ENCODE measurements at regions not wholly inside any gene's neighbourhood (a gene's known extent, or its start where the extent isn't known, plus 50 kb on each side); places are given as distances from the start of the nearest gene placed in this dataset.
"Not testable (repeated sequence)": the region's sequence is repeated elsewhere in the genome, so short reads cannot be mapped to it uniquely, and the experiment has no call there.

DNA sequence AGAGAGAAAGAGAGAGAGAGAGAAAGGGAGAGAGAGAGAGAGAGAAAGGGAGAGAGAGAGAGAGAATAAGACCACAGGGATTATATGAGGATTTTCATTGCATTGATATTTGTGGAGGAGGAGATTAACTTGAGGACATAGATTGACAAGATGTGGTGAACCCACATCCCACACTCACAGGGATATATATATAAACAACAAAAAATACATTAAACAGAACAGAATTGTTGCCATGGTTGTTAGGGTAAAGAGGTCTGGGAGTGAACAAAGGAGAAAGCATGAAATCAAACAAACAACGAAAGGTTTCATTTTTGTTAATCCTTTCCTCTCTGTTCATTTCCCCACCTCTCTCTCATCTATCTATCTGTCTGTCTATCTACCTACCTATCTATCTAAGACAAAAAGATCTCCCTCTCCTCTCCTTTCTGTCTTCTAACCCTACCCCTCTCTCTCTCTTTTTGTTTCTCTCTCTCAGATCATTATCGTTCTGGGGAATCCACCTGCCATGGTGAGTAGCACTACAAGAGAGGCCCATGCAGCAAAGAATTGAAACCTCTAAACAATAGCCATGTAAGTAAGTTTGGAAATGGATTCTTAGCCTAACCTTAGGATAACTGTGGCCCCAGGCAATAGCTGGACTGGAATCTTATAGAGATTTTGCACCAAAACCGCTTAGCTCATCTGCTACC lies 280.9 kb downstream of the RAP2B start:
- no peak for DNase-seq (ENCODE audit: low read depth)

DNA sequence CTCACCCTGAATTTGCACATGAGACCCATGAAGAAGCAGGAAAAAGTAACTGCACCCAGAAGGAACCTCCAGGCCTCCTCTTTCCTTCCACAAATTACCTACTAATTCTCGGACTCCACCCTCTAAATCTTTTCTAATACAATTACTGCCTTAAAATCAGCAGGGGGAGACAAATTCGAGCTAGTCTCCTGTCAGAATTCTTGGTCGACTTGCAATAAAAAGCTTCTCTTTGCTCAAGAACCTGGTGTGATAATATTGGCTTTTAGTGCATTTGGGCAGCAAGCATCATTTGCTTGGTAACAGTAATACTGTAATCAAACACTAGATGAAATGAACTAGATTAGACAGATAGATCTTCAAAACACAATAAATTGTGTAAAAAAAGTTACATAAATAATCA lies 281.9 kb downstream of the RAP2B start:
- no peak for DNase-seq (ENCODE audit: low read depth)

DNA sequence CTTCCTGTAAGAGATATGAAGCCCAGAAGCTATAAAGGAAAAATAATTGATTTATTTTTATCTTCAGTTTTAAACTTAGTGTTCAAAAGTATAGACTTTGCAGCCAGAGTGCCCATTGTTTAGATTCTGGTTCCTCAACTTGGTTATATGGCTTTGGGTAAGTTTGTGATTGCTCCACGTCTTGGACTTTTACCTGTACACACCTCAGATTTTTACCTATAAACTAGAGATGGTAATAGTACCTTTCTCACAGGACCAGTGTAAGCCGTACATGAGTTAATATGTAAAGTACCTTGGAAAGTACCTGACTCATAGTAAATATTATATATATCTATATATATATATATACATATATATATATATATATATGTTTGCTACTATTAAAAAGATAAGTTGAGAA lies 283.8 kb downstream of the RAP2B start:
- no peak for DNase-seq (ENCODE audit: low read depth)

DNA sequence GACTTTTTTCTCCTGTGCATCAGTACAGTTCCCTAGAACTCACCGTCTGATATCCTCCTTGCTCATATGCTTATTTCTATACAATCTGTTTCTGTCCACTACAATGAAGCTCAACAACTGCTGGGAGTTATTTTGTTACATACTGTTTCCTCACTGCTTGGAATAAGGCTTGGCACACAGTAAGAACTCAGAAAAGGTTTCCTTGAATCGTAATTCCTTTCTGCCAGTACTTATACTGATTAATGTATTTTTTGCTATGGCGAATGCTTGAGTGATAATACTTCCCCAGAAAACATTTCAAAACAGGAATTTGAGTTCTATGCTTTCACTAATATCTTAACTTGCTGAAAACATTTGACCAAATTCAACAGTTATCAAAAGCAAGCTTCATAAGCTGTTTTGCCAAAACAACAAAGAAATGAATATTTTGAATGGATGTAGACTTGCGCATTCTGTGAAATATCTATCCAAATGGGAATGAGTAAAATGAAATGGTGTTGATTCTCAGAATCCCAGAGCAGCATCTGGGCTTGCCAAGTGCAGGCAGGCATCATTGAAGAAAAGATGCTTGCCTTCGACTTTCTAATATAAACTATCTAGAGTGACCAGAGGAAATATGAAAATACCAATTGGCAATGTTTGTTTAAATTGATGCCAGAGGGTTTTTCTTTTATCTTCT lies 286.3 kb downstream of the RAP2B start:
- no peak for DNase-seq (ENCODE audit: low read depth)

DNA sequence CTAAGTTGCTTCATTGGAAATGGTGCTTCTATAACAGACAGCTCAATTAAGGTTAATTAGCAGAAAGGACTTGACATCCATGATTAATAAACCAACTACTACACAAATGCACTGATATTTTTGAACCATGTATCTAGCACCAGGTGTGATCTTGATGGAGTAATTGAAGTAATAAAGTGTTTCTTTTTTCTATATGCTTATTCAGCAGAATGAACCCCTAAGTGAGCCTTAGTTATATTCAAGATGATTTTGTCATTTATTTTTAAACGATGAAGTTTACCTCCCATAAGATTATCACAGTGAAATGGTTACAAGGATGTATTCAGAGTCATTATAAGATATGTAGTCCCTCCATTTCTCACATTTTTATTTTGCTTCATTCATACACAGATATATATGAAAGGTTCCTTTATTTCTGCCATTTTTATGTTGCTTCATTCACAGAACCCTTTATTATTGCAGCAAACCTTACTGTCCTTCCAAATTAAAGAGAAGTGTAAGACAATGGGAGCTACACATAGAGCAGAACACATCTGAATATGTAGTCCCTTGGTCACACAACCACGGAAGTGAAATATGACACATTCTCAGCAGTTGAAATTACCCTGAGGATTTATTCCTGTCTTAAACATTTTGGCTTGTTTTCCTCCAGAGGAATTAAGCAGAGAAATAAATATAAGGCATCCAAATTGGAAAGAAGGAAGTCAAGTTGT lies 295.0 kb downstream of the RAP2B start:
- DNase-seq (ENCODE audit: low read depth) = no peak

DNA sequence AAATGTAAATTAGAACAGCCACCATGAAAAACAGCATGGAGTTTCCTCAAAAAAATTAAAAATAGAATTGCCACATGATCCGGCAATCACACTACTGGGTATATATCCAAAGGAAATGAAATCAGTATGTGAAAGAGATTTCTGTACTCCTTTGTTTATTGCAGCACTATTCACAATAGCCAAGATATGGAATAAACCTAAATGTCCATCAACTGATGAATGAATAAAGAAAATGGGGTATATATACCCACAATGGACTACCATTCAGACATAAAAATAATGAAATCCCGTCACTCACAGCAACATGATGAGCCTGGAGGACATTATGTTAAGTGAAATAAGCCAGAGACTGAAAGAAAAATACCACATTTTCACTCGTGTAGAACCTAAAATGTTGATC lies 296.9 kb downstream of the RAP2B start:
- no peak for DNase-seq (ENCODE audit: low read depth)

DNA sequence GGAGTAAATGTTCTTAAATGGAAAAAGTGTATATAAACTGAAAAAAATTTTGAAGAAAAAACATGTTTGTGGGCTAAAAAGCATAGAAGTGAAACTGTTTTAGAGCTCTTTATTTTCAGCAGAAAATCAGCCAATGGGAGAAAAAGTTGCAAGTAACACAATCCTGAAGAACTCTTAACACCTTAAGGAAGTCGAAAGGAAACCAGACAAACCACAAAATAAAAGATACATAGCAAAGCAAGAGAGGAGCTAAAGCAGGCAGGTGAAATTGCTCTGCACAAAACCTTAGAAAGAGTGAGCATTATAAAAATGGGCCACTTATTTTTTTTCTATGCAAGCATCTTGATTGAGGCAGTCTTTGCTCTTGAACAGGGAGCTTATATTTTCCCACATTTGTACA lies 300.5 kb downstream of the RAP2B start:
- no peak for DNase-seq (ENCODE audit: low read depth)

DNA sequence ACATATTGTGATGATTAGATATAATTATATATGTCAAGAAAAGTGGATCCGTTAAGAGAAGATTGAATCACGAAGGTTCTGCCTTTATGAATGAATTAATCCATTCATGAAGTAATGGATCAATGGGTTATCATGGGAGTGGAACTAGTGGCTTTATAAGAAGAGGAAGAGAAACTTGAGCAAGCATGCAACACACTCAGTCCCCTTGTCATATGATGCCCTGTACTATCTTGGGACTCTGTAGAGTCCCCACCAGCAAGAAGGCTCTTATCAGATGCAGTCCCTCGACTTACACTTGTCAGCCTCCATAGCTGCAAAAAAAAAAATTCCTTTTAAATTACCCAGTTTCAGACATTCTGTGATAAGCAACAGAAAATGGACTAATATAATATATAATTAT lies 301.9 kb downstream of the RAP2B start:
- DNase-seq (ENCODE audit: low read depth) = no peak

DNA sequence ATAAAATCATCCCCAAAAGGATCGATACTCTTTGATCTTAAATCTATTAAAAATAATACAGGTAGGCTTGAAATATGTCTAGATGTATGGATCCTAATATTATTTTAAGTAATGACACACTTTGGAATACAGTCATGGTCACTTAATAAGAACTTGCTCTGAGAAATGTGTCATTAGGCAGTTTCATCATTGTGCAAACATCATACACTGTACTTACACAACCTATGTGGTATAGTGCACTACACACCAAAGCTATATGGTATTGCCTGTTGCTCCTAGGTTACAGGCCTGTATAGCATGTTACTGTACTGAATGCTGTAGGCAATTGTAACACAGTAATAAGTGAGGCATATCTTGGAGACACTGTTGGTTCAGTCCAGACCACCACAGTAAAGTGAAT lies 307.1 kb downstream of the RAP2B start:
- DNase-seq (ENCODE audit: low read depth) = no peak

DNA sequence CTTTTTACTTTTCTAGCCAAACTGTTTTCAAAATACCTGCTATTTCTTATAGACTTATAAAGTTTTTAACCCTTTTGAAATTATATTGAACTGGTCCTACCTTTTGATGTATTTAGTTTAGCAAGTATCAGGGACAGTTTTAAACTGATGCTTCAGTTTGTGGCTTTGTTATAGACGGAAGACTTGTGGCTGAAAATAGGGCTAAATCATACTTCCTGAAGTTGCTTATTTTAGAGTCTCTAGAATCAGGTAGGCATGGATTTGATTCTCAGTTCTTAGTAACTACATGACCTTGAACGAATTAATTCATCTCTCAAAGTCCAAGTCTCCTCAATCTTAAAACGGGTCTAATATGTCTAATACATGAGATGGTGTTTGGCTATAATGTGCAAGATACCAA lies 322.8 kb downstream of the RAP2B start:
- no peak for DNase-seq (ENCODE audit: low read depth)

DNA sequence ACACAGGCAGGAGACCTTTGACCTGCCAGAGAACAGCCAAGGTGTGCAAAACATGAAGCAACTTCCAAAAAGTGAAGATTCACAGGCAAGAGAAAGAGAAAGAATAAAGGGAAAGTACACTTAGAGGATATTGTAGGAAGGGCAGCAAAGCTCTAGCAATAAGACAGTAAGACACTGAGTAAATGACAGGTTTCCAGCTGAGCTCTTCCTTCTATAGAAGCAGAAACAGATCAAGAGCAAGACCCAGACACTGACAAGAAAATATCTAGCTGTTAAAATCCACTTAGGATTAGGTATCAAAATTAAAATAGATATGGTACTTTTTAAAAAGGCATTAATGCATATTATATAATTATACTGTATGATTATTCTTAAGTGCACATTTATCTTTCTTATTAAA lies 333.4 kb downstream of the RAP2B start:
- no peak for DNase-seq (ENCODE audit: low read depth)

DNA sequence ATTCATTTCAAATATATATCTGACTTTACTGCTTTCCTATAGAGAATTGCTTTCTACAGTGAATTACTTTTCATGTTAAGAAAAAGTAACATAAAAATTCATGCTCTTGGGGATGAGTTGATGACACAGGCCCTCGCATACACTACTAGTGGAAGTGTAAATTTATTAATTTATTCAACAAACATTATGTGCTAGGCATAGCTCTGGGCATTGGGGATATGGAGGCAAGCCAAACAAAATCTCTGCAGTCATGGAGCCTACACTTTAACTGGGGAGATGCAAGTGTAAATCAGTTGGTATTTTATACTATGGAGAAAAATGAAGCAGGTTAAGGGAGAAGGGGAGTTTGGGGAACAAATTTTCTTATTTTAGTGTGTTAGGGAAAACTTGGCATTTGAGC lies 340.7 kb downstream of the RAP2B start:
- no peak for DNase-seq (ENCODE audit: low read depth)

DNA sequence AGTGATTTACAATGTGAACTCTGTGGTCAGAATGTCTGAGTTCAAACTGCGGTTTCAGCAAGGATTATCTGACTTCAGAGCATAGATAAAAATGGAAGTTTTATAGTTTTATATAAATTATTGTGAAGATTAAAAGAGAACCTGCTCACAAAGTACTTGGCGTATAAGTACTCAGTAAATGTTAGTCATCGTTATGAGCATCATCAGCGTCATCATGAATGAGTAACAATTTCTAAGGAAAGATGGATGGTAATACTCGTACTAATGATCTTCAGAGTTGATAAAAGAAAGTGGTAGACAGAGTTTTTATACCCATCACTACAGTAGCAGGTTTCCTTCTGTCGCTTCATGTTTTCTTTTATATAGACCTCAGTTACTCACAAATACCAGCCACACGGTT lies 341.8 kb downstream of the RAP2B start:
- DNase-seq (ENCODE audit: low read depth) = no peak

DNA sequence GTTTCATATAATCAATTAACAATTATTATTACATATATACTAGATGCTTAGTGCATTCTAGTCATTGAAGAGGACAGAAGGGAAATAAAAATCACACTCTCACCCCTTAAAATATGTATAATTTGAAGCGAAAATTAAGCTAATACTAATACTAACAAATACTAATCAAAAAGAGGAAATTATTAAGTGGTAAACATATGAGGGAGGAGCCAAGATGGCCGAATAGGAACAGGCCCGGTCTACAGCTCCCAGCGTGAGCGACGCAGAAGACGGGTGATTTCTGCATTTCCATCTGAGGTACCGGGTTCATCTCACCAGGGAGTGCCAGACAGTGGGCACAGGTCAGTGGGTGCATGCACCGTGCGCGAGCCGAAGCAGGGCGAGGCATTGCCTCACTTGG lies 344.2 kb downstream of the RAP2B start:
- not testable (repeated sequence) for DNase-seq (ENCODE audit: low read depth)

DNA sequence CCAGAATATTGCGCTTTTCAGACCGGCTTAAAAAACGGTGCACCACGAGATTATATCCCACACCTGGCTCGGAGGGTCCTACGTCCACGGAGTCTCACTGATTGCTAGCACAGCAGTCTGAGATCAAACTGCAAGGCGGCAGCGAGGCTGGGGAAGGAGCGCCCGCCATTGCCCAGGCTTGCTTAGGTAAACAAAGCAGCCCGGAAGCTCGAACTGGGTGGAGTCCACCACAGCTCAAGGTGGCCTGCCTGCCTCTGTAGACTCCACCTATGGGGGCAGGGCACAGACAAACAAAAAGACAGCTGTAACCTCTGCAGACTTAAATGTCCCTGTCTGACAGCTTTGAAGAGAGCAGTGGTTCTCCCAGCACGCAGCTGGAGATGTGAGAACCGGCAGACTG lies 344.7 kb downstream of the RAP2B start:
- not testable (repeated sequence) for DNase-seq (ENCODE audit: low read depth)

DNA sequence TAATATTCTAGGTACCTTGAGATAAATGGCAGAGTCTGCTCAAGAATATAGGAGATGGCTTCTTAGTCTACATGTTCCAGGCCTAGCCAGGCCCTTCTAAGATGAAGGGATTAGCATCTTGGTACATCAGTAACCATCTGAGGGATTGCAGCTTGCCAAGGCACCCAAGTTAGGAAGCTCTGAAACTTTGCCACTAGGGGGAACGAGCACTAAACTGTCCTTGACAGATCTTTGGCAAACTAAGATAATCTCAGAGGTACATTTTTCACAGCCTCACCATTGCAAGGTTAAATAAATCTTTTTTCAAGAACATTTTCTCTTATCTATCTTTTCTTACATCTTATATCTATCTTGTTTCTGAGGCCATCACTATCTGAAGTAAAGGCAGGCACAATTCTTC lies 351.2 kb downstream of the RAP2B start:
- DNase-seq (ENCODE audit: low read depth) = no peak

DNA sequence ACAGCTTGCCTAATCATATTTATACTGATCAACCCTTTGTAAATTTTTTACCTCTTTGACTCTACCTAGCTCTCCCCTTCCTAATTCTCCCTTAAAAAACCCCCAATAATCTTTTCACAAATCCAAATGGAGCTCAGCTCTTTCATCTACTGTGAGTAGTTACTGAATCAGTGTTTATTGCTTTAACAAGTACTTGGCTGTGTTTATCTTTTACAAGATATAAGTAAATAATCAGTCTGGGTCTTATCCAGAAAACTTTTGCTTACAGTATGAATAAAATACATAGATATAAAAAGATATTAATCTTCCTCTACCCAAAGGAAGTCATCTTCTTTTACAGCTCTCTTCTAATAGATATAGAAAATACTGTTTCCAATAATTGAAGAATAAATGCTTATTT lies 366.4 kb downstream of the RAP2B start:
- DNase-seq (ENCODE audit: low read depth) = no peak

DNA sequence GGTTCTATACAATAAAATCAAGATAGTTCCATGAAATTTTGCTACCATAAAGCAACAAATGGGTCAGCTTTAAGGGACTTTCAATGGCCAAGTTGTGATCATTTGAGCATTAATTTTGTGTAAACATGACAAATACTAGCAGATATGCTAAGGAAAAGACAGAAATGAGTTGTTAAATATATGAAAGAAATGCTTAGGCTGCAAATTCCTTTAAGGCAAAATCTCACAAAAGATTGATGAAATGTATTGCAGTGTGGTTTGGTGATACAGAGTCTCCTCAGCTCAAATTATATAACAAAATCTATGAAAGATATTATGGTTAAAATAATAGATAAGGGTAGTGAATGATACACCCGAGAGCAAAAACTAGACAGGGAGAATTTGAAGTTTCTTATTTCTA lies 377.2 kb downstream of the RAP2B start:
- no peak for DNase-seq (ENCODE audit: low read depth)

DNA sequence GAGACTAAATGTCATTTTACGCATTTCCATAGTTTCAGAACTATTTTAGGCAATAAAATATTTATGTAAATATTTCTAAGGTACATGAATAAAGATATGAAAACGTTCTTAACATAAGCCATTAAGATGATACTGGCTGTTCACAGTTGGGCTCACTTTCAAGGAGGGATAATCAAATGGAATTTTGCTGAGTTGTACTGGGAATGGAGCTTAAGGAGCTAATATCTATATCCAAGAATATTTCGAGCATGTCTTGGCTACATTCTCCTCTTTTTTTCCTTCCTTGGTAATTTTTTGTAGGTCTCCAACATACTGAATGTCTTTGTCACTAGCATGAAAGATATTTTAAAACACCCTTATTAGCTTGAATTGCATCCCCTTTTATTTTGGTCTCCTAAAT lies 383.4 kb downstream of the RAP2B start:
- DNase-seq (ENCODE audit: low read depth) = no peak

DNA sequence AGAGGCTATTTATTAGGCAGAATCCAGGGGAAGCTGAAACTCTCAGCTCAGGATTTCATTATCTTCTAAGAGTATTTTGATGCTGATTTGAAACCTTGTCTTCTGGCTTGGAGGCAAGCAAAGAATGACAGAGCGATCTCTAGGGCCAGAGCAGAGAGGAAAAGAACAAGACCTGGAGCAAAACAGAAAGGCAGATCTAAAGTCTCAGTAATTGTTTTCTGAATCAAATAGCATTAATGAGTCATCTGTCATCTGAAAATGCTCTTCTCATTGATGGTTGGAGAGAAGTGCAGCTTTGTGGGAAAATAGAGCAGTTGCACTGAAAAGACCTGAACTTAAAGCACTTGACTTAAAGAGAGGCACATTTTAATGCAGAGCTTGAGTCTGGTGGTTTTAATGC lies 385.9 kb downstream of the RAP2B start:
- DNase-seq (ENCODE audit: low read depth) = no peak

DNA sequence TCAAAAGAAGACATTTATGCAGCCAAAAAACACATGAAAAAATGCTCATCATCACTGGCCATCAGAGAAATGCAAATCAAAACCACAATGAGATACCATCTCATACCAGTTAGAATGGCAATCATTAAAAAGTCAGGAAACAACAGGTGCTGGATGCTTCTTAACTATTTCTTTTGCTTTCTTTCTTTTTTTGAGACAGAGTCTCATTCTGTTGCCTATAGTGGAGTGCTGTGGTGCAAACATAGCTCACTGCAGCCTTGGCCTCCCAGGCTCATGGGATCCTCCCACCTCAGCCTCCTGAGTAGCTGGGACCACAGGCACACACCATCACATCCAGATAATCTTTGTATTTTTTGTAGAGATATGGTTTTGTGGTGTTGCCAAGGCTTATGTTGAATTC lies 387.7 kb downstream of the RAP2B start:
- not testable (repeated sequence) for DNase-seq (ENCODE audit: low read depth)

DNA sequence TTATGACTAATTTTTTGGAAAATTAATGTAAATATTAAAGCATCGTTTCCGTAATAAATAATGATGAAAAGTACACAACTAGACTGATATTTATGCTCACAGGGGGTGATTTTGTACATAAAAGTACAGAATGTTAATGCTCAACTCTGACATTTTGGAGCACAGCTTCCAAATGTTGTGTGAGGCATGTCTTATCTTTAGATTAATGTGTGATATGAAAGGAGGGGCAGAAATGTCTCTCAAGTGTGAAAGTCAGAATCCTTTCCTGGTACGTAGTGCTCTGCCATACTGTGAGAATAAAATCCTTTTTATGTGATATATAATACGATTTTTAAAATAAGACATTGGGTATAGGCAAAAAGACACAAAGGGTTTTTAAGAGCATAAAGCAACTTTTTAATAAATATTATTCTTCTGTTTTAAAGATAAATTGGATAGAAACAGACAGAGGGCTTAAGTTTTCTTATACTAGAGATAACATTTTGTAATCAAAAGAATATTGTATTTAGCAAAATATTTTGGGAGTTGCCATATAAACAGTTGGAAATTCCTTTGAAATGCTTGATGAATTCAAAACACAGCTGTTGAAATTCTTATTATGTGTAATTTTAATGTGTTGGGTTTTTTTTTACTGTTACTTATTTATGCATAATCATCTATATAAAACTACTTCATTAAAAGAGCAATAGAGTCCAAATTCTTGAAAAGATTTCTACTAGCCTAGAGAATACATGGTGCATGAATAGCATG lies 389.7 kb downstream of the RAP2B start:
- no peak for DNase-seq (ENCODE audit: low read depth)
